ENCODE measurements at regions not wholly inside any gene's neighbourhood (a gene's known extent, or its start where the extent isn't known, plus 50 kb on each side); places are given as distances from the start of the nearest gene placed in this dataset.

DNA sequence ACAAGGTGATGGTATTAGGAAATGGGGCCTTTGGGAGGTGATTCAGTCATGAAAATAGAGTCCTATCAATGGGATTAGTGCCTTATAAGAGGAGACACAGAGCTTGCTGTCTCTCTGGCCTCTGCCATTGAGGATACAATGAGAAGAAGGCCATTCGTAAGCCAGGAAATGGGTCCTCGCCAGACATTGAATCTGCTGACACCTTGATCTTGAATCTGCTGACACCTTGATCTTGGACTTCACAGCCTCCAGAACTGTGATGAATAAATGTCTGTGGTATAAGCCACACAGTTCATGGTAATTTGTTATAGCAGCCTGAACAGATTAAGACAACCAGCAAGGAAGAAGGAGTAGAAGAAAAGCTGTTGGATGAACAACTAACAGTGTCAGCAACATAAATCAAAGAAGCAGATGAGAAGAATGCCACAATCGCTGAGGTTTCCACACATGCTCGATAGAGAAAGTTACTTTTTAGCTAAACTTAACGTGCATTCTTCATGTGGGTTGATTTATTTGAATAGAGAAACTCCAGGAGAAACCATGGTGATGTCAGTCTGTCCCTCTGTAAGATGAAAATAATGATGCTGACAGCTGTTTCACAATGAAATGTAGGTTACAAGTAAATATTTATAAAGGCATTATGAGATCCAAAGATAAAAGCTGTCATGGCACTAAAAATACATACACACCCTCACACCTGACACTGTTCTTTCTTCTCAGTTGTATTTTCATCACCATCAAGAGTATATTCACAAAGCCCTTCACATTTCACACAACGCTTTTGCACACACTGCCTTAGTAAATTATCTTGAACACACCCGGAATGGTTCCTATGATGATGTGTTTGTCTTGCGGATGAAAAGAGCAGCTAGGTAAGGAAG, 153.7 kb upstream of the NCK2 start (continued):
- TF ChIP-seq, protein P1, sequence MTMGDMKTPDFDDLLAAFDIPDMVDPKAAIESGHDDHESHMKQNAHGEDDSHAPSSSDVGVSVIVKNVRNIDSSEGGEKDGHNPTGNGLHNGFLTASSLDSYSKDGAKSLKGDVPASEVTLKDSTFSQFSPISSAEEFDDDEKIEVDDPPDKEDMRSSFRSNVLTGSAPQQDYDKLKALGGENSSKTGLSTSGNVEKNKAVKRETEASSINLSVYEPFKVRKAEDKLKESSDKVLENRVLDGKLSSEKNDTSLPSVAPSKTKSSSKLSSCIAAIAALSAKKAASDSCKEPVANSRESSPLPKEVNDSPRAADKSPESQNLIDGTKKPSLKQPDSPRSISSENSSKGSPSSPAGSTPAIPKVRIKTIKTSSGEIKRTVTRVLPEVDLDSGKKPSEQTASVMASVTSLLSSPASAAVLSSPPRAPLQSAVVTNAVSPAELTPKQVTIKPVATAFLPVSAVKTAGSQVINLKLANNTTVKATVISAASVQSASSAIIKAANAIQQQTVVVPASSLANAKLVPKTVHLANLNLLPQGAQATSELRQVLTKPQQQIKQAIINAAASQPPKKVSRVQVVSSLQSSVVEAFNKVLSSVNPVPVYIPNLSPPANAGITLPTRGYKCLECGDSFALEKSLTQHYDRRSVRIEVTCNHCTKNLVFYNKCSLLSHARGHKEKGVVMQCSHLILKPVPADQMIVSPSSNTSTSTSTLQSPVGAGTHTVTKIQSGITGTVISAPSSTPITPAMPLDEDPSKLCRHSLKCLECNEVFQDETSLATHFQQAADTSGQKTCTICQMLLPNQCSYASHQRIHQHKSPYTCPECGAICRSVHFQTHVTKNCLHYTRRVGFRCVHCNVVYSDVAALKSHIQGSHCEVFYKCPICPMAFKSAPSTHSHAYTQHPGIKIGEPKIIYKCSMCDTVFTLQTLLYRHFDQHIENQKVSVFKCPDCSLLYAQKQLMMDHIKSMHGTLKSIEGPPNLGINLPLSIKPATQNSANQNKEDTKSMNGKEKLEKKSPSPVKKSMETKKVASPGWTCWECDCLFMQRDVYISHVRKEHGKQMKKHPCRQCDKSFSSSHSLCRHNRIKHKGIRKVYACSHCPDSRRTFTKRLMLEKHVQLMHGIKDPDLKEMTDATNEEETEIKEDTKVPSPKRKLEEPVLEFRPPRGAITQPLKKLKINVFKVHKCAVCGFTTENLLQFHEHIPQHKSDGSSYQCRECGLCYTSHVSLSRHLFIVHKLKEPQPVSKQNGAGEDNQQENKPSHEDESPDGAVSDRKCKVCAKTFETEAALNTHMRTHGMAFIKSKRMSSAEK (CRISPR knock-in tag; IDR thresholded peaks at IDR 0.05; ENCODE audit: borderline replicate concordance) = no peak
- TF ChIP-seq, protein P2, sequence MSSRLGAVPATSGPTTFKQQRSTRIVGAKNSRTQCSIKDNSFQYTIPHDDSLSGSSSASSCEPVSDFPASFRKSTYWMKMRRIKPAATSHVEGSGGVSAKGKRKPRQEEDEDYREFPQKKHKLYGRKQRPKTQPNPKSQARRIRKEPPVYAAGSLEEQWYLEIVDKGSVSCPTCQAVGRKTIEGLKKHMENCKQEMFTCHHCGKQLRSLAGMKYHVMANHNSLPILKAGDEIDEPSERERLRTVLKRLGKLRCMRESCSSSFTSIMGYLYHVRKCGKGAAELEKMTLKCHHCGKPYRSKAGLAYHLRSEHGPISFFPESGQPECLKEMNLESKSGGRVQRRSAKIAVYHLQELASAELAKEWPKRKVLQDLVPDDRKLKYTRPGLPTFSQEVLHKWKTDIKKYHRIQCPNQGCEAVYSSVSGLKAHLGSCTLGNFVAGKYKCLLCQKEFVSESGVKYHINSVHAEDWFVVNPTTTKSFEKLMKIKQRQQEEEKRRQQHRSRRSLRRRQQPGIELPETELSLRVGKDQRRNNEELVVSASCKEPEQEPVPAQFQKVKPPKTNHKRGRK (CRISPR knock-in tag; IDR thresholded peaks at IDR 0.05; ENCODE audit: borderline replicate concordance) = no peak
- TF ChIP-seq NR2C2 (CRISPR knock-in tag; IDR thresholded peaks at IDR 0.05) = no peak

DNA sequence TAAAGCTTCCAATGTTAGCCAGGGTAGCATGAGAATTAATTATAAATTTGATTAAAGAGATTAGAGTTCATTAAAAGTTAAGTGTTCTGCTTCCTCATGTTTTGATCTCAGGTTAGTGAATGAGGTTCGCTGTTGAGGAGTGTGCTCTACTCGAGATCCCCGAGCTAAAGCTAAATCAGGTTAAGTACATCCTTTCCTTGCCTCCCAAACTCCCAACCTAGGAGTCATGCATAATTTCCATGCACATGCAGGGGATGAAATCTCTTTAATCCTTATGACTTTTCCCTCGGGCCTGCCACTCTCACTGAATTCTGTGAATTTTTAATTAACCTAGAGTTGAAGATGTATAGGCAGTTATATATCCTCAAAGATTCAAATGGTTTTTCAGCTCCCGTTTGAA, 156.1 kb upstream of the NCK2 start:
- H3K36me3 Mint-ChIP-seq = peaks cover 19% of the 10 kb centered on the region
- ATAC-seq = no peak

More for the DNA sequence above, 156.1 kb upstream of the NCK2 start:
- DNase-seq (ENCODE audit: low spot score) = no peak
- Mint-ChIP-seq H3K4me3 (no peak overlapping the region), H3K27ac (no peak overlapping the region), H3K27me3 (ENCODE audit: low read depth) (no peaks in the 10 kb centered on the region), H3K4me1 (peaks cover 22% of the 10 kb centered on the region), H3K9me3 (peaks cover 39% of the 10 kb centered on the region)
- TF ChIP-seq, protein P3, sequence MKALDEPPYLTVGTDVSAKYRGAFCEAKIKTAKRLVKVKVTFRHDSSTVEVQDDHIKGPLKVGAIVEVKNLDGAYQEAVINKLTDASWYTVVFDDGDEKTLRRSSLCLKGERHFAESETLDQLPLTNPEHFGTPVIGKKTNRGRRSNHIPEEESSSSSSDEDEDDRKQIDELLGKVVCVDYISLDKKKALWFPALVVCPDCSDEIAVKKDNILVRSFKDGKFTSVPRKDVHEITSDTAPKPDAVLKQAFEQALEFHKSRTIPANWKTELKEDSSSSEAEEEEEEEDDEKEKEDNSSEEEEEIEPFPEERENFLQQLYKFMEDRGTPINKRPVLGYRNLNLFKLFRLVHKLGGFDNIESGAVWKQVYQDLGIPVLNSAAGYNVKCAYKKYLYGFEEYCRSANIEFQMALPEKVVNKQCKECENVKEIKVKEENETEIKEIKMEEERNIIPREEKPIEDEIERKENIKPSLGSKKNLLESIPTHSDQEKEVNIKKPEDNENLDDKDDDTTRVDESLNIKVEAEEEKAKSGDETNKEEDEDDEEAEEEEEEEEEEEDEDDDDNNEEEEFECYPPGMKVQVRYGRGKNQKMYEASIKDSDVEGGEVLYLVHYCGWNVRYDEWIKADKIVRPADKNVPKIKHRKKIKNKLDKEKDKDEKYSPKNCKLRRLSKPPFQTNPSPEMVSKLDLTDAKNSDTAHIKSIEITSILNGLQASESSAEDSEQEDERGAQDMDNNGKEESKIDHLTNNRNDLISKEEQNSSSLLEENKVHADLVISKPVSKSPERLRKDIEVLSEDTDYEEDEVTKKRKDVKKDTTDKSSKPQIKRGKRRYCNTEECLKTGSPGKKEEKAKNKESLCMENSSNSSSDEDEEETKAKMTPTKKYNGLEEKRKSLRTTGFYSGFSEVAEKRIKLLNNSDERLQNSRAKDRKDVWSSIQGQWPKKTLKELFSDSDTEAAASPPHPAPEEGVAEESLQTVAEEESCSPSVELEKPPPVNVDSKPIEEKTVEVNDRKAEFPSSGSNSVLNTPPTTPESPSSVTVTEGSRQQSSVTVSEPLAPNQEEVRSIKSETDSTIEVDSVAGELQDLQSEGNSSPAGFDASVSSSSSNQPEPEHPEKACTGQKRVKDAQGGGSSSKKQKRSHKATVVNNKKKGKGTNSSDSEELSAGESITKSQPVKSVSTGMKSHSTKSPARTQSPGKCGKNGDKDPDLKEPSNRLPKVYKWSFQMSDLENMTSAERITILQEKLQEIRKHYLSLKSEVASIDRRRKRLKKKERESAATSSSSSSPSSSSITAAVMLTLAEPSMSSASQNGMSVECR (CRISPR knock-in tag; IDR thresholded peaks at IDR 0.05; ENCODE audit: borderline replicate concordance) = no peak
- TF ChIP-seq SMAD3 (CRISPR knock-in tag; IDR thresholded peaks at IDR 0.05; ENCODE audit: borderline replicate concordance) (no peak), ZNF416 (CRISPR knock-in tag; IDR thresholded peaks at IDR 0.05) (no peak), JUN (CRISPR knock-in tag; IDR thresholded peaks at IDR 0.05) (no peak)
- TF ChIP-seq, protein P4, sequence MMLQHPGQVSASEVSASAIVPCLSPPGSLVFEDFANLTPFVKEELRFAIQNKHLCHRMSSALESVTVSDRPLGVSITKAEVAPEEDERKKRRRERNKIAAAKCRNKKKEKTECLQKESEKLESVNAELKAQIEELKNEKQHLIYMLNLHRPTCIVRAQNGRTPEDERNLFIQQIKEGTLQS (CRISPR knock-in tag; conservative IDR thresholded peaks at IDR 0.05) = no peak
- TF ChIP-seq, protein P5, sequence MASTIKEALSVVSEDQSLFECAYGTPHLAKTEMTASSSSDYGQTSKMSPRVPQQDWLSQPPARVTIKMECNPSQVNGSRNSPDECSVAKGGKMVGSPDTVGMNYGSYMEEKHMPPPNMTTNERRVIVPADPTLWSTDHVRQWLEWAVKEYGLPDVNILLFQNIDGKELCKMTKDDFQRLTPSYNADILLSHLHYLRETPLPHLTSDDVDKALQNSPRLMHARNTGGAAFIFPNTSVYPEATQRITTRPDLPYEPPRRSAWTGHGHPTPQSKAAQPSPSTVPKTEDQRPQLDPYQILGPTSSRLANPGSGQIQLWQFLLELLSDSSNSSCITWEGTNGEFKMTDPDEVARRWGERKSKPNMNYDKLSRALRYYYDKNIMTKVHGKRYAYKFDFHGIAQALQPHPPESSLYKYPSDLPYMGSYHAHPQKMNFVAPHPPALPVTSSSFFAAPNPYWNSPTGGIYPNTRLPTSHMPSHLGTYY (CRISPR knock-in tag; IDR thresholded peaks at IDR 0.05) = no peak
- ChIA-PET CTCF (interaction anchor here (1.0 kb wide), 1 partner anchor 10 kb away, joined by 3 read pairs; no protein-coding TSS in a partner anchor), POLR2A (no interaction called here)

All from WTC11 (cell line).